NOMO-1 (cell line): ENCODE measurements at regions not wholly inside any gene's neighbourhood (a gene's known extent, or its start where the extent isn't known, plus 50 kb on each side); places are given as distances from the start of the nearest gene placed in this dataset.

Experiments
- DNase-seq, 2 experiments: peaks; one replicate each; lab custom pipeline; 2025; ENCODE audit not compliant: unreplicated experiment in 2 of 2; lab: John Stamatoyannopoulos, UW

GRCh38 chr7:47221826-47222225 is 360.1 kb downstream of the TNS3 start:
- no peak for DNase-seq

DNA sequence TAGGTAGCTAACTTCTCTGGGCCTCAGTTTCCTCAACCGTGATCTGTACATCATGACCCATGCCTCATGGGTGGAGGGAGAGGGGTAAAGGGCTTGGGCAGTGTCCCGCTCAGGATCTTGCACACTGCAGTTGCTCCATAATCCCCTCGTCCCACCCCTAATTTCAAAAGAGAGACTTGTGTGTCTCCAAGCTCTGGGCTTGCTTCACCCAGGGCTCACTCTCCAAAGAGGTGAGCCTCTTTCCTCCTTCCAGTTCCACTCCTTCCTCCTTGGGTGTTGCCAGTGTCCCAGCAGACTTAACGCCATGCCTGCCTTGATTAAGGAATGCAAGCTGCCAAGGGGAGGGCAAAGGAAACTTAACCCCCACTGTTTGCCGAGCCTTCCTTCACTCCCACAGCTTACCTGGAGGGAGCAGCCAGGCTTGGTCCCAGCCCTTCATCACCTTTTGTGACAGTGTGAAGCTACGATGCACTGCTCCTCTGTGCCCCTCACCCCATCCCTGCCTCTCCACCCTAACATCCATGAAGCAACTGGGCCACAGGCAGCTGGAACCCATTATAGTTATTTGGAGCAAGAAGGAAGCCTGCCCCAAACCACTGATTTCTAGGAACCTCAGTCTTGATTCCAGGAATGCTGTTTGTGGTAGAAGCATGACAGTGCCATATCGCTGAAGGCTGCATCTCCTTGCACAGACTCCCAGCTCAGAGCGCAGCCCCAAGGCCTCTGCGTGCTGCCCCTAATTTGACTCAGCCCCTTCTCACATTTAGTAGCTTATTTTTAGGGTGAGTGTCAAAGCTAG is 363.3 kb downstream of the TNS3 start:
- no peak for DNase-seq

DNA sequence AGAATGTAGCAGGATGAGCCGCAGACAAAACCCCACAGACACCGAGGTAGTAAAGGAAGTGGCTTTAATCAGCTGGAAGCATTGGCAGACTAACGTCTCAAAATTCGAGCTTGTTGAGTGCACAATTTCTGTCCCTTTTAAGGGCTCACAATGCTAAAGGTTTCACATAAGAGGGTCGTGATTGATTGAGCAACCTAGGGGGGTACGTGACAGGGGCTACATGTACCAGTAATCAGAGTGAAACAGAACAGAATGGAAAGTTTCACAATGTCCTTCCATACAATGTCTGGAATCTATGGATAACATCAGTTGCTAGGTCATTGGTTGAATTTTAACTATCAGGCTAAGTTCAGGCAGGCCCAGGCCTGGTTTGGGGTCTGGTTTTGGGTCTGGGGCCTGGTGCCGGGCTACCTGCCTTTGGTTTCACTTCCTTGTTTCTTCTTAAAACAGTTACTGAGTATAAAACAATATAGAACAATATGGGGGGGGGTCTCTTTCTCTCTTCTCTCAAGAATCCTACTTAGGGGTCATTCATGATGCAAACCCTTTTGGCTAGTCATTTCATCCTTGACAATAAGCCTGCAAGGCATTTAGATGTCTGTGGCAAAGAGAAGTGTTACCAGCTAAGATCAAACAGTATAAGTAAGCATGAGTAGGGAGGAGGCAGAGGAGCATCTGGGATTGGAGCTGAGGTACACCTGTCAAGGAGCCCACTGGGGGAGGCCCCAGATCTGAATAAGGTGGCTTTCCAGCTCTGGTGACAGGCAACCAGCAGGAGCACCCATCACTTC is 364.1 kb downstream of the TNS3 start:
- DNase-seq, result no peak

GRCh38 chr7:47217086-47217485 is 364.8 kb downstream of the TNS3 start:
- DNase-seq, result no peak

DNA sequence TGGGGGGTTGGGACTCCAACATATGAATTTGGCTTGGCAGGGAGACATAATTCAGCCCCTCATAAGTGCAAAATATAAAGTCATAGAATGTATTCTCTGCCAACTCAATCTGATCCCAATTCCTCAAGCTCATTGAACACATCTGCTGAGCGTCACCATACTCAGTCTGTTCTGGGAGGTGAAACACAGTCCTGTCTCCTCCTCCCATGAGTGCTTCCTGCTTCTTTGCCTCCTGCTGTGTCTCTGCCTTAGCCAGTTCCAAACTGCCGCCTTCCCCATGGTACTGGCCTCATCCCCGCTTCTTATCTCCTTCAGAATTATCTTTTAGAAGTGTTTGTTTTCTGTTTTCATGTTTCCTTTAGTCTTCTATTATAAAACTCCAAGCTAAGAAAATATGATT is 365.5 kb downstream of the TNS3 start:
- DNase-seq, result no peak

GRCh38 chr7:47215640-47216039 is 366.3 kb downstream of the TNS3 start:
- DNase-seq, result no peak

GRCh38 chr7:47215049-47215448 is 366.9 kb downstream of the TNS3 start:
- no peak for DNase-seq

GRCh38 chr7:47213276-47213675 is 368.6 kb downstream of the TNS3 start:
- DNase-seq, result no peak

DNA sequence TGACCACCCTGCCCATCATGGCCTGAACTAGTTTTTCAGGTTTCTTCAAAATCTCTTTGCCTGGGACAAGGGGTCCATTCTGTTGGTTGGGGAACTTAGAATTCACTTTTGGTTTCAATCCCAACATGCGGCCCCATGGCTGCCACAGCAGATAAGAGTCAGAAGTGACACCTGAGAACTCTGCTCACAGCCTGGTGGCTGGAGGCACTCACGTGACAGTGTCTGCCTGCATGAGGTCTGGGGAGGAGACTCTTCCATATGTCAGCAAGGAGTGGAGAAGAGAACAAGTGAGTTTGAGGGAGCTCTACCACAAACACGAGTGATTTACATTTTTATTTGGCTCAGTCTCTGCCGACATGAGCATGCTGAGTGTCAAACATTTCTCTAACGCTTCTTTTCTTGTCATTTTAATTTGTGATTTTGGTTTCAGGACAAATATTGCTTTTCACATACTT is 370.4 kb downstream of the TNS3 start:
- DNase-seq, result peak in 1 of 2 experiments; percentile 12

DNA sequence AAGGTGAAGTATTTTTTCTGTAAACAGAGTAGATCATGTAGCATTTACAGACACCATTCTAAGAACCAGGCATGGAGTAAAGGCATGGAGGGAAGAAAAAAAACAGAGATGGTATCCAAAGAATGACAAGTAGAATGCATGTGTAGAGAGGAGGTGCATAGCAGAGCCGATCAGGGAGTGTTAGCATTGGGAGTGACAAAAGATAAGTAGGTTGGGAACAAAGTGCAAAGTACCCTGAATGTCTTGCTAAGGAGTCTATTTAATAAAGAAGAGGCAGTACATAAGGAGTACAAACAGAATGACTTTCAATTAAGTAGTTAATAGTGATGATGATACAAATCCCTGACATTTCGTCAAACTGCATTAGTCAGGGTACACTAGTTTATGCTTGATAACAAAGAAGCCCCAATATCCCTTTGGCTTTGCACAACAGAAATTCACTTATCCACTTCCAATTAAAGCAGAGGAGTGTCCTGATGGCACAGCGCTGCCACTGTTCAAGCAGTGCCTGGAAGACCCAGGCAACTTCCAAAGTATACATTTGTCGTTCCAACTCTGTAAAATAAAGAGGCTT is 371.5 kb downstream of the TNS3 start:
- no peak for DNase-seq

- no peak for DNase-seq
Observed at GRCh38 chr7:47207956-47208355, 374.0 kb downstream of the TNS3 start.

- no peak for DNase-seq
Observed at GRCh38 chr7:47204709-47205108, 377.2 kb downstream of the TNS3 start.

GRCh38 chr7:47202146-47202783 is 379.6 kb downstream of the TNS3 start:
- DNase-seq, result no peak

DNA sequence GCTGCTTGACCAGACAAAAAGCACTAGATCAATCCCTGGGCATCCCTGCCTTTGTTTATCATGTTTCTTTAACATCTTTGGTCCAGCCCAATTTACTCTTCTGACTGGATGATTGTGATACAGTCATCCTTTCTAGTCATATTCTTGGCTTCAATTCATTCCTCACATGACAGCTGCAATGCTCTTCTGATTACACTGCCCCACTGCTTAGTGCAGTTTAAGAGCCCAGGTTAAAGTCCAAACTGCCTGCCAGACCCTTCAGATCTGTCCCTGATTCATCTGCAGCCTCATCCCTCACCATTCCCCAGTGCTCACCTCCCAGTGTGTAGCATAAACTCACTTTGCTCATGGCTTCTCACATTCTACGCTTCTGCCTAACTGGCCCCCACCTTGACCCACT is 383.8 kb downstream of the TNS3 start:
- DNase-seq, result no peak

GRCh38 chr7:47197486-47197885 is 384.4 kb downstream of the TNS3 start:
- DNase-seq, result no peak

- no peak for DNase-seq
Observed at GRCh38 chr7:47196737-47197136, 385.2 kb downstream of the TNS3 start.

DNA sequence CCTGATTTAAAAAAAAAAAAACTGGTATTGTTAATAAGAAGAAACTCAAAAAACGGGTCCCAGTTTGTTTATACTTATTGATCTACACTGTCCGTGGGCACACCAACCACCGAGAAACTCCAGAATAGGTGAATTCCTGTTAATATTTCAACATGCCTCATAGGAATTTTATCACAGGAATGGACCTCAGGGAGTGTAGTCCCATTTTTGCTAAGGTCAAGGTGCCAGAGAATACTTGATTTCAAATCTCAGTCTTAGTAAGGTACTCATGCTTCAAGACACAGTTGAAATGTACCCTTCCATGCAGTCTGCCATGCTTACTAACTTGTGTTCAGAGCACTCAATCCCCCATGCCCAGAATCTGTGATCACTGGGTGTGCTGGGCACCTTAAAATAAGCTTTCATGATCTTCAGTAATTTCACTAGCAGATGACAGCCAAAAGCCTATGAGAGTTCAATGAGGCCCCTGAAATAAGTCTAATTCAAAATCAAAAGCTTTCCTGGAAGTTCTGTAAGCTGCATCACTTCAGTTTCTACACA is 385.7 kb downstream of the TNS3 start:
- no peak for DNase-seq

- DNase-seq, result no peak
Observed at GRCh38 chr7:47195641-47196040, 386.3 kb downstream of the TNS3 start.

DNA sequence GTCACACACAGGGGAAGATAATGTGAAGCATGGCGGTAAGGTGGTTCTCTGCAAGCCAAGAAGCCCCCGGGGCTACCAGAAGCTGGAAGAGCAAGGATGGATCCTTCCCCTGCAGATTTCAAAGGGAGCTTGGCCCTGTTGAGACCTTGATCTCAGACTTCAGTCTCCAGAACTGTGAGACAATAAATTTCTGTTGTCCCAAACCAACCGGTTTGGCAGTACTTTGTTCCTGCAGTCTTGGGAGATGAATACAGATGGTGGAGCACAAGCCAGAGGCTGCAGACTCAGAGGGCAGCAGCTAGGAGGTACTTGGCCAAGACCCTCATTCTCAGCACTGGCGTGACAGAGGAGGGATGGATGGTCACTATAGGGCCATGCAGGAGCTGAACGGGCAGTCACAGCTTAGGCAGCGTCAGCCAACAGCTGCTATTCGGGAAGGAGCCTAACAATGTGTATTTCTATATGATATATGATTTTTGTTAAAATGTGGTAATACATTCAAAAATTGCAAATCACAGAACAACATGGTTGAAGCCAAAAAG is 387.3 kb downstream of the TNS3 start:
- no peak for DNase-seq

- DNase-seq, result no peak
Observed at GRCh38 chr7:47192978-47193377, 388.9 kb downstream of the TNS3 start.

DNA sequence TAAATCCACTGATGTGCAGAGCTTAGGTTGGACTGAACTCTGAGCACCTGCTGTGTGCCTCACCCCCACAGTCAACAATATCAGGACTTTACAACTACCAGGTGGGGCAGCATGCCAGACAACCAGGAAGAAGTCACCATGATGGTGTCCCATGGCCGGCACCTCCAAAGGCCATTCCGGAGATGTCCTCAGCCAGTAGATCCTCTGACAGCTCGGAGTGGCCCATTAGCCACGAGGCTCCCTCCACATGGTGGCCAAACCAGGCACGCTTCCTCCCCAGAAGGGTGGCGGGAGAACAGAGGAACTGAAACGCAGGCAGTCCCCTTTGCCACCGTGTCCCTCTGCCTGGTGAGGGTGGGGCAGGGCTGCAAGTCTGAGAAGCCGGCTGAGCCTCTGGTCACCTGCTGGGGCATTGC is 390.0 kb downstream of the TNS3 start:
- DNase-seq, result peak; percentile 26 to 54
